Uterus (tissue), 3 donors: ENCODE measurements at regions not wholly inside any gene's neighbourhood (a gene's known extent, or its start where the extent isn't known, plus 50 kb on each side); places are given as distances from the start of the nearest gene placed in this dataset.
"Not testable (repeated sequence)": the region's sequence is repeated elsewhere in the genome, so short reads cannot be mapped to it uniquely, and the experiment has no call there.

Experiments
- DNase-seq, 2 donors: peaks; one replicate each; pipeline ENCODE4 v3.0.0-alpha.2; 2019 to 2020
- H3K27ac ChIP-seq, 2 donors: fragments of 200-600 bp; sonication (generic); 1 replicate in 1 of 2; 2 replicates in 1 of 2; pipeline ENCODE4 v1.5.1; 2016 to 2018
- H3K27me3 ChIP-seq, 2 donors: fragments of 200-600 bp; sonication (generic); one replicate each; pipeline ENCODE4 v1.5.1; 2018 to 2019; ENCODE audit warnings: control low read depth in 1 of 2
- H3K36me3 ChIP-seq, 2 donors: fragments of 200-600 bp; sonication (generic); one replicate each; pipeline ENCODE4 v1.5.1; 2019; ENCODE audit warnings: control low read depth in 1 of 2
- H3K4me1 ChIP-seq, 2 donors: fragments of 200-600 bp; sonication (generic); one replicate each; pipeline ENCODE4 v1.5.1; 2018 to 2019; ENCODE audit warnings: control low read depth in 1 of 2
- H3K4me3 ChIP-seq, 2 donors: fragments of 200-600 bp; sonication (generic); 1 replicate in 1 of 2; 2 replicates in 1 of 2; pipeline ENCODE4 v1.5.1; 2018 to 2019; ENCODE audit warnings: mild to moderate bottlenecking in 1 of 2
- H3K9me3 ChIP-seq, 2 donors: fragments of 200-600 bp; sonication (generic); one replicate each; pipeline ENCODE4 v1.5.1; 2019; ENCODE audit warnings: control low read depth in 1 of 2
- CTCF ChIP-seq, 4 experiments: fragments of 200-600 bp in 2 of 4; fragments of 450-650 bp in 2 of 4; sonication (generic) in 2 of 4; IDR thresholded peaks; one replicate each; pipeline ENCODE4 v1.5.1; 2016 to 2019; ENCODE audit warnings: antibody characterized with exemption in 4 of 4, mild to moderate bottlenecking in 2 of 4, moderate library complexity in 1 of 4
- POLR2A ChIP-seq, 2 donors: fragments of 450-650 bp; IDR thresholded peaks; one replicate each; pipeline ENCODE4 v1.6.1; 2016; ENCODE audit warnings: antibody characterized with exemption in 2 of 2, mild to moderate bottlenecking in 1 of 2, moderate library complexity in 1 of 2
- intact Hi-C: fragments of 100-400 bp; cut with DNase I; formaldehyde crosslinking; loops from one replicate; pipeline ENCODE4 v1.15.1; 2023; ENCODE audit warnings: low total_unique reads
- donor health status: DM: yes; HTN: yes; CAD: no.

- intact Hi-C loops, result no loop called here
- no peak for TF ChIP-seq CTCF (IDR thresholded peaks at IDR 0.05)
- TF ChIP-seq POLR2A (IDR thresholded peaks at IDR 0.05), result no peak
- Histone ChIP-seq H3K4me1 (no peaks in the 10 kb centered on the region), H3K27me3 (no peaks in the 10 kb centered on the region), H3K9me3 (no peaks in the 10 kb centered on the region), H3K36me3 (no peaks in the 10 kb centered on the region), H3K27ac (no peak overlapping the region), H3K4me3 (no peak overlapping the region)
- no peak for DNase-seq
Observed at GRCh38 chr22:34841911-34842310, 224.0 kb upstream of the ISX start.

DNA sequence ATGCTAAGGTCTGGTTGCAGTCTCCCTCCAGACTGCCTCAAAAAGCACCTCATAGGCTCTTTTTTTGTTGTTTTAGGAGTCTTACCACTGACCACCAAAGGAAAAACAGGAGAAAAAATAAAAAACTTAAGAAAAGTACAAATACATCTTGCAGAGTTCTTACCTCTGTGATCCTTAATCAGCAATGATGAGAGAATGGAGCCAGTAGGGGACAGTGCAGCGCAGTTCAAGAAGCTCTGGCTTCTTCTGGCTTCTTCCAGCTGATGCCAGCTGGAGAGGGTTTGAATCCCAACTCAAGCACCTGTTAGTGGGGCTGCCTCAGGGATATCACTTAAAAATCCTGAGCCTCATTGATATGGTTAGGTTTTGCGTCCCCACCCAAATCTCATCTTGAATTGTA, 223.3 kb upstream of the ISX start:
- H3K27me3 ChIP-seq, result no peaks in the 10 kb centered on the region
- no peaks in the 10 kb centered on the region for H3K36me3 ChIP-seq
- intact Hi-C loops, result no loop called here
- no peaks in the 10 kb centered on the region for H3K9me3 ChIP-seq
- H3K4me1 ChIP-seq, result no peaks in the 10 kb centered on the region
- no peak overlapping the region for H3K4me3 ChIP-seq
- TF ChIP-seq CTCF (IDR thresholded peaks at IDR 0.05) (no peak), POLR2A (IDR thresholded peaks at IDR 0.05) (no peak)
- DNase-seq, result no peak
- H3K27ac ChIP-seq, result no peak overlapping the region

DNA sequence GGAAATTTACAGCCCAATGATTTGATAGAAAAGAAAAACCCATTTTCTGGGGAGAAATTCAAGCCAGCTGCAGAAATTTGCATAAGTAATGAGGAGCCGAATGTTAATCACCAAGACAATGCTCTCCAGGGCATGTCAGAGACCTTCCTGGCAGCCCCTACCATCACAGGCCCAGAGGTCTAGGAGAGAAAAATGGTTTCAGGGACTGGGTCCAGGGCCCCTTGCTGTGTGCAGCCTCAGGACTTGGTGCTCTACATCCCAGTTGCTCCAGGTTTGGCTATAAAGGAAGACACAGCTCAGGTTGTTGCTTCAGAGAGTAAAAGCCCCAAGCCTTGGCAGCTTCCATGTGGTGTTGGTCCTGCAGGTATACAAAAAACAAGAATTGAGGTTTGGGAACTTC, 222.2 kb upstream of the ISX start:
- H3K27ac ChIP-seq, intact Hi-C loops, H3K4me3 ChIP-seq, H3K36me3 ChIP-seq, H3K4me1 ChIP-seq, H3K9me3 ChIP-seq, DNase-seq, H3K27me3 ChIP-seq: not testable (repeated sequence)

- no peaks in the 10 kb centered on the region for H3K27me3 ChIP-seq
- intact Hi-C loops, result no loop called here
- no peak overlapping the region for H3K27ac ChIP-seq
- H3K36me3 ChIP-seq, result no peaks in the 10 kb centered on the region
- no peak for DNase-seq
- TF ChIP-seq CTCF (IDR thresholded peaks at IDR 0.05) (no peak), POLR2A (IDR thresholded peaks at IDR 0.05) (no peak)
- no peaks in the 10 kb centered on the region for H3K9me3 ChIP-seq
- H3K4me1 ChIP-seq, result no peaks in the 10 kb centered on the region
- H3K4me3 ChIP-seq, result no peak overlapping the region
Observed at GRCh38 chr22:34845391-34845790, 220.6 kb upstream of the ISX start.

DNA sequence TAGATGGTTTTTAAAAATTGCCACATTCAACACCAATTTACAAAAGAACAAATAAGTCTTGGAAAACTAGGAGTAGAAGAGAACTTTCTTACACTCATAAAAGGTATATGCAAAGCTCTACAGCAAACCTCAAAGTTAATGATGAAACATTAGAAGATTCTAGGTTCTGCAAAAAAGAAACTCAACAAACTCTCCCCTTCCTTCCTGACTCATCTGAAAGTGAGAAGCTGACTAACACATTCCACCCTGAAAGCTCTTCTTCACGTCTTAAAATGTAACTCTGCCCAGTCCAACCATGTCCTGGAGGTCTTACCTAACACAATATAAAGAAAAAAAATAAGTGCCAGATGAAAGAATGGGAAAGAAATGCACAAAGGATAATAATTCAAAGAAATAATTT, 218.9 kb upstream of the ISX start:
- intact Hi-C loops, result no loop called here
- H3K27me3 ChIP-seq, result no peaks in the 10 kb centered on the region
- H3K9me3 ChIP-seq, result no peaks in the 10 kb centered on the region
- no peak for DNase-seq
- no peaks in the 10 kb centered on the region for H3K36me3 ChIP-seq
- H3K4me1 ChIP-seq, result no peaks in the 10 kb centered on the region
- H3K4me3 ChIP-seq, result no peak overlapping the region
- no peak overlapping the region for H3K27ac ChIP-seq
- TF ChIP-seq CTCF (IDR thresholded peaks at IDR 0.05) (no peak), POLR2A (IDR thresholded peaks at IDR 0.05) (no peak)

DNA sequence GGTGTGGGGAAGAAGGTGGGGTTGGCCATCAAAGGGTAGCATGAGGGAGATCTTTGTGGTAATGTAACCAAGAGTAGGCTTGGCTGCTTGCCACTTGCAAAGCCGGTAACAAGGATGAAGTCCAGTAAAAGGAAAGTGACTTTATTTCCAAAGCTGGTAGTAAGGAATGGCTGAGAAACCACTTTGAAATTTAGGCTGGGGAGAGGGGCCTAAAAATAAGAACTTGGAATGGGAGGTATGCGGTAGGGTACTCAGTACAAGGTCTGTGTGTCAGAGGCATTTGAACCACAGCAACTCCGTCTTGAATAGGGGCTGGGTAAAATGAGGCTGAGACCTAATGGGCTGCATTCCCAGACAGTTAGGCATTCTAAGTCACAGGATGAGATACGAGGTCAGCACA, 216.0 kb upstream of the ISX start:
- H3K27me3 ChIP-seq, result no peaks in the 10 kb centered on the region
- H3K9me3 ChIP-seq, result no peaks in the 10 kb centered on the region
- no peak for DNase-seq
- no peak overlapping the region for H3K27ac ChIP-seq
- no peak for TF ChIP-seq POLR2A (IDR thresholded peaks at IDR 0.05)
- no peak for TF ChIP-seq CTCF (IDR thresholded peaks at IDR 0.05)
- H3K4me1 ChIP-seq, result no peaks in the 10 kb centered on the region
- no peak overlapping the region for H3K4me3 ChIP-seq
- H3K36me3 ChIP-seq, result no peaks in the 10 kb centered on the region
- intact Hi-C loops, result no loop called here
